ENCODE measurements at regions not wholly inside any gene's neighbourhood (a gene's known extent, or its start where the extent isn't known, plus 50 kb on each side); places are given as distances from the start of the nearest gene placed in this dataset.

- TF ChIP-seq YY1 (IDR thresholded peaks at IDR 0.05; ENCODE audit: low read depth) (no peak), EP300 (IDR thresholded peaks at IDR 0.05; ENCODE audit: borderline replicate concordance) (no peak), RAD21 (IDR thresholded peaks at IDR 0.05; ENCODE audit: low read depth) (no peak), ZBTB7A (IDR thresholded peaks at IDR 0.05; ENCODE audit: low read depth) (no peak)
- TF ChIP-seq, protein P1, sequence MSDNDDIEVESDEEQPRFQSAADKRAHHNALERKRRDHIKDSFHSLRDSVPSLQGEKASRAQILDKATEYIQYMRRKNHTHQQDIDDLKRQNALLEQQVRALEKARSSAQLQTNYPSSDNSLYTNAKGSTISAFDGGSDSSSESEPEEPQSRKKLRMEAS (IDR thresholded peaks at IDR 0.05): no peak
These were observed 408.6 kb downstream of the CDH7 start for GRCh38 chr18:66159451-66159850.
